HG03095 (cell line): ENCODE measurements at regions not wholly inside any gene's neighbourhood (a gene's known extent, or its start where the extent isn't known, plus 50 kb on each side); places are given as distances from the start of the nearest gene placed in this dataset.

ENCODE experiments used
- ATAC-seq: cut with Tn5 transposase; IDR thresholded peaks from one replicate; pipeline ENCODE4 v1.9.1; 2021; ENCODE audit warnings: moderate library complexity; ENCODE audit not compliant: unreplicated experiment

GRCh38 chr13:53631511-53631910 lies 602.9 kb downstream of the OLFM4 start:
- no peak for ATAC-seq

DNA sequence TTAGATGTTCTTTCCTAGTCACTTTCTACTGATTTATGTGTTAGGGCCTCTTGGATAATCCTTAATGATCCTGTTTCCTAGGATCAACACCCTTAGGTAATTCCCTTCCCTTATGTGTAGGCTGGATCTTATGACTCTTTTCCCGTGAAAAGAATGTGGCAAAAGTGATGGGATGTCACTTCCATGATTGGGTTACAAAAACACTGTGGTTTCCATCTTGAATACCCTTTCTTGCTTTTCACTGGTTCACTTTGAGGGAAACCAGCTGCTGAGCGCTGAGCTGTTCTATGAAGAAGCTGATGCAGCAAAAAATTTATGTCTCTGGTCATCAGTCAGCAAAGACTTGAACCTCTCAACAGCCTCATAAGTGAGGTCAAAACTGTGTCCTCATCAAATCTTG lies 609.4 kb downstream of the OLFM4 start:
- no peak for ATAC-seq

DNA sequence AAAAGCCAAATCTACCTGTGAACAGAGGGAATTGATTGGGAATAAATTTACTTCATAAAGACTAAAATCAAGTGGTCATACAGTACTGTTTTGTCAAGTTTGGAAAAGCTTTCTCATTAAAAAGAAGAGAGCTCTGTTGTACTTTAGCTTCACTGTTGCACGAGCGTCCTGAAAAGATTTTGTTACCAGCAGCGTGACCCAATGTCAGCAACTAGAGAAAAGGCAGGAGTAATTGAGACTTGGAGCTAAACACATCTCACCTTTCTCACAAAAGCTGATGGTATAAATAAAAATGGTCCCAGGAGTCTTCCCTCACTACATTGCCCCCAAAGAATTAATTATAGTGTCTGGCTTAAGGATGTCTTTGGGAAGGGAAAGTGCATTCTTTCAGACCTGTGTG lies 613.7 kb downstream of the OLFM4 start:
- no peak for ATAC-seq

GRCh38 chr13:53648673-53649072 lies 620.1 kb downstream of the OLFM4 start:
- no peak for ATAC-seq

- no peak for ATAC-seq
These were observed 643.4 kb downstream of the OLFM4 start for GRCh38 chr13:53672005-53672404.

DNA sequence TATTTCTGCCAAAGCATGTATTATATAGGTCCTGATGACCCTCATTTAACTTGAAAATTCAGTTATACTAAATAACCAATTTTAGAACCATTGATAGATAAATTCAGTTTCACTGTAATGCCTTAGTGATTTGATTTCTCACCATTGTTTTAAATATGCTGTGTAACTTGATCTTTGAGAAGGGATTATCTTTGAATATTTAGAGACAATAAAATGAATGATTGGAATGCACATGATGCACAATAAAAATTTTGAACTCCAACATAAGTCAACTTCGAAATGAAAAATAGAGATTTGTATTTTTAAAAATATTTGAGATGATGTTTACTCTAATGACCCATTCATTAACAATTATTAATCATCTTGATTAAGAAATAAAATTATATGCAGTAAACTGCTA lies 654.5 kb downstream of the OLFM4 start:
- no peak for ATAC-seq

GRCh38 chr13:53683608-53684007 lies 655.0 kb downstream of the OLFM4 start:
- ATAC-seq = no peak

GRCh38 chr13:53691417-53691816 lies 662.8 kb downstream of the OLFM4 start:
- ATAC-seq = no peak

GRCh38 chr13:53694814-53695532 lies 666.4 kb downstream of the OLFM4 start:
- ATAC-seq = no peak

DNA sequence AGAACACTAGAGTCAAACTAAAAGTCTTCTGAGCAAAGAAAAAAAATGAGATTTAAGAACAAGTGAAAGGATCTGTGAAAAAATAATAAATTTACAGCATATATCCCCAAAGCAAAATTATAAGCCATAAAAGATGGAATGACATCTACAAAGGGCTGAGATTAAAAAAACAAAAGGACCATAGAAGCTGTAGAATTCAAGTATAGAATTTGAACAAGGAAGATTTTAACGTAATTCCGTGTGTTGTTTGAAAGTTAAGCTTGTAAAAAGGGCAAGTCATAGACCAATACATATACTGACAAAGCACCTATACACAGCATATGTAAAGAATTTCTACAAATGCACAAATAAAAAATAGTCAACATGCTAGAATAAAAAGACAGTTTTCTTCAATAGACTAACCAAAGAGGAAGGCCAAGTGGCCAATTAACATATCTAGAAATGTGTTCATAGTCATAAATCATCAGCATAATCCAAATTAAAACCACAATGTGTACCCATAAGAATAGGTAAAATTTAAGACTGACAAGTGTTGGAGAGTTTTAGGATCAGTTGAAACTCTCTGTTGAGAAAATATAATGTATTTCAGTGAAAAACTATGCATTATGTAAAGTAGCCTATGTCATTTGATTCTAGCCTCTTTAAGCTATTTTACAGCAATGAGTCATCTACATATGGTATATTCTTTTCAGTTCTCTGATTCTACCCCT lies 674.9 kb downstream of the OLFM4 start:
- ATAC-seq = no peak

GRCh38 chr13:53719281-53719680 lies 690.7 kb downstream of the OLFM4 start:
- ATAC-seq = no peak

- ATAC-seq = no peak
These were observed 704.1 kb downstream of the OLFM4 start for GRCh38 chr13:53732664-53733063.

GRCh38 chr13:53743906-53744305 lies 715.3 kb downstream of the OLFM4 start:
- ATAC-seq = no peak

DNA sequence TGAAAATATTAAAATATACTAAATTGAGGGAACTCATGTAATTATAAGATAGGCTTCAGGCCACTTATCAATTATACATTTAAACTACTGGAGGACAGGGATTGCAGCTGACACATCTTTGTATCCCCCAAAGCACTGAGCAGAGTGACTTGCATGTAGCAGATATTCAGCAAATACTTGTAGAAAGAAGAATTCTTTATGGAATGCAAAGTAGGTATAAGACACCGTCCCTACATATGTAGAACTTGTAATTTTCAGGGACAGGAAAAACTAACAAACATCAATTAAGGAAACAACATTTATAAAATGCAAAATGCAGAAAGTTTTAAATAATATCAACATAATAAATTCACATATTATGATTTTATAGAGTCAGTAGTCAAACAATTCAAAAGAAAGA lies 719.2 kb downstream of the OLFM4 start:
- ATAC-seq = no peak

- ATAC-seq = no peak
These were observed 720.7 kb downstream of the OLFM4 start for GRCh38 chr13:53749306-53749705.

DNA sequence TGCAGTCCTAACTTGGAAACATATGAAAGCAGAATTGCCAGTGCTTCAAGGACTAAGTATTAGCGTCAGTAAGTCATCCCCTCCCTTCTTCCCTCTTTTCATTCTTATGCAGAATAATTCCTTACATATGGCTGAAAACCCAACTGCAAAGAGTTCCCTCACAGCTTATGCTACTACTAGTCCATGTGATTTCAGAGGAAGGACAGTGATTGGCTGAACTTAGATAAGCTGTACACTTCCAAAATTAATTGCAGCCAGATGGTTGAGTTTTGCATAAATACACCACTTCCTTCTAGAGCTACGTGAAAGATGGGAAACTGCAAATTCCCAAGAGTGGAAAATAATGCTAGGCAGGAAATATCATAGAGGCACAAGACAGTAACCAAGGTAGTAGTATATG lies 730.4 kb downstream of the OLFM4 start:
- no peak for ATAC-seq

GRCh38 chr13:53775807-53776206 lies 747.2 kb downstream of the OLFM4 start:
- no peak for ATAC-seq

DNA sequence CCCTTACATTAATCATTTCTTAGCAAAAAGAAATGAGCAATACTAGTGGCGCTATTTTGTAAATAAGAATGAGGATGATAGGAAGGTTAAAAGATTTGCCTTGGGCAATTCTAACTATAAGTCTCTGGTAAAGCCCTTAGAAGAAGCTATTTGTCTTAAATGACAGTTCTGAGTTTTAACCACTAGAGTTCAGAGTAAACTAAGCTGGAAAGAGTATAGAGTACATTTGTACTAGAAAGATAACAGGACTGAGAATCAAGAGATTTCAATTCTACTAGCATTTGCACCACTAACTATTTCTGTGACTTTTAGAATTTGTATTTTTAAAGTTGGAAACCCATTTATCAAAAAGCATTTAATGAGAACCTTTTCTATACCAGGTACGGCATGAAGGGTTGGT lies 750.3 kb downstream of the OLFM4 start:
- no peak for ATAC-seq

- no peak for ATAC-seq
These were observed 753.3 kb downstream of the OLFM4 start for GRCh38 chr13:53781941-53782340.

DNA sequence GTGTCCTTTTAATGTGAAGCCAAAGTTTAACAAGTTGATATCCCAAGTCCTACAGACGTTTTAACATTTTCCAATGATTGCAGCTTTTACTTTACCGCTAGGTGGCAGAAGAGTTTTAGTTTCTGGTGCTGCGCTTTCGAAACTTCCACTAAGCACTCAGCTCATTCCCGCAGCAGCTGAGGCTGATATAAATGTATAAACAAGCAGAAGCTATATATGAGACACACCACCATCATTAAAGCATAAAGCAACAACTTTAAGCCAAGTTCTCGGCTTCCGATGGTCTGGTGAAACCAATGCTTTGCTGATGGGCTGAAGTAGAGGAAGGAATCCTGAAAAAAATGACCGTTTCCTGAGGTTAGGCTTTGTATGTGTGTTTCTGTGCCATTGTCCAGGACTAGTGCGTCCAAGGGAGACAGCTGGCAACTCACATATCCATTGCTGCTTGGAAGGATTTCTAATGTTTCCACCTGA lies 753.9 kb downstream of the OLFM4 start:
- ATAC-seq = peak; percentile 71

GRCh38 chr13:53783471-53783870 lies 754.9 kb downstream of the OLFM4 start:
- no peak for ATAC-seq

GRCh38 chr13:53788286-53788685 lies 759.7 kb downstream of the OLFM4 start:
- ATAC-seq = no peak

GRCh38 chr13:53800011-53800410 lies 771.4 kb downstream of the OLFM4 start:
- no peak for ATAC-seq
